ENCODE measurements at regions not wholly inside any gene's neighbourhood (a gene's known extent, or its start where the extent isn't known, plus 50 kb on each side); places are given as distances from the start of the nearest gene placed in this dataset.

DNA sequence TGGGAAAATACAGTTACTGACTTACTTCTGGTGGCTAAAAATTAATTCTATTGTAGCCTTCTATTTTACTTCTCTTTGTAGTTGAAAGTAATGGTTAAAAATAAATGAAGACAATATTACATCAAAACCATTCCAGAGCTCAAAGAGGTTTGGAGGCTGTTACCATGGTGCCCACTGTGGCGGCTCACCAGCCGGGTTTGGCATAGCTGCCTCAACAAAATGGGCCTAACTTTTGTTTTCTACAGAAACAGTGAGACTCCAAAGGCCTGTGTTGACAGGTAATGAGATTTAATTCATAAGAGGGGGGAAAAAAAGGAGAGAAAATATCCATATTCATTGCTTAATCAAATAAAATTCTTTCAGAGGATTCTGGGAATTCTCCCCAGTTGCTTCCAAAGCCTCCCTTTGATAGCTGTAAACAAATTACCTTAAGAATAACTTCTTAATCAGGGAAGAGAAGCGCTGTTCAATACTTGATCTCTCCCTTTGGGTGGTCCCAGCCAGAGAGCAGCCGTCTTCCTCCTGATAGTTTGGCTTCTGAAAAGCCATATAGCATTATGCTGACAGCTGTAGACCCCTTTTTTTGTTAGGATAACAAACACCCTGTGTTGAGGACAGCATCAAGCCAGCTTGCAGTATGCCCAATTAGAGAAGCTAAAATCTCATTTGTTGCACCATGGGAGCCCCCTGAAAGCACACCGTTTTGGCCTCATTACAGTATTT lies 266.8 kb downstream of the NEDD1 start:
- no peak for DNase-seq (ENCODE audit: extremely low read depth in 1 of 2, low read depth in 1 of 2)

DNA sequence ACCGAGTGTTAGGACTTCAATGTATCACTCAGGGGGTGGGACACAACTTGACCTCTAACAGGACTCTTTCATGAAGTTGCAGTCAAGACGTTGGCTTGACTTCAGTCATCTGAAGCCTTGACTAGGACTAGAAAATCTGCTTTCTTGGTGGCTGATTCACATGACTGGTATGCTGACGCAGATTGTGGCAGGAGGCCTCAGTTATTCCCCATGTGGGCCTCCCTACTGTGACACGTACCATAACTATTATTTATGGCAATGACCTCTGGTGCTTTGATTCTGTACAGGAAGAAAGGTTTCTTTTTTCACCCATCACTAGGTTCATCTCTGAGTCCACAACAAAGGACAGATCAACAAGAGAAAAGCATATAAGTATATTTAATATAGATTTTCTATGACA lies 270.4 kb downstream of the NEDD1 start:
- DNase-seq (ENCODE audit: extremely low read depth in 1 of 2, low read depth in 1 of 2) = no peak

DNA sequence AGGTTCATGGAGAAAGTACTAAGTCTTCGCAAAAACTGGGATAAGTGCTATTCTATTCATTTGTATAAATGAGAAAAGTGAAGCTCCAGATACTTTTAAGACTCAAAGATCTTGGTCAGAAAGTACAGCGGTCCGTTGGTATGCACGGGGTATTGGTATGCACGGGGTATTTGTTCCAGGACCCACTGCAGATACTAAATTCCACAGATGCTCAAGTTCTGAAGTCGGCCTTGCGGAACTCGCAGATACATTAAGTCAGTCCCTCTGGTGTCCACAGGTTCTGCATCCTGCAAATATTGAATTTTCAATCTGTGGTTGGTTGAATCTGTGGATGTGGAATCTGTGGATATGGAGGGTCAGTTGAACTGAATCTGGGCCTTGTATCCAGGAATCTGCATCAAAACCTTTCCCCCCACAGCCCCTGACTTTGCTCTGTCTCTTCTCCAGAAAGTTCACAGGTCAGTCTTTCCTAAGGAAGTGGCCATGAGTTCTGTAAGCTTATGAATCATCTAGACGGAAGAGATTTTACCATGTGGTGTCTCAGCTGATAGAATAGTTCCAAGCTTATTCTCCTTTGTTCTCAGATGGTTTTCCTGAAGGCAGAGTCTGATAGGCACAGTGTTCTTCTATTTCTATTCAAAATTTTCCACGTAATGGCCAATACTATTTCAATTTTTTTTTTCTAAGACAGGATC lies 274.7 kb downstream of the NEDD1 start:
- DNase-seq (ENCODE audit: extremely low read depth in 1 of 2, low read depth in 1 of 2) = no peak

DNA sequence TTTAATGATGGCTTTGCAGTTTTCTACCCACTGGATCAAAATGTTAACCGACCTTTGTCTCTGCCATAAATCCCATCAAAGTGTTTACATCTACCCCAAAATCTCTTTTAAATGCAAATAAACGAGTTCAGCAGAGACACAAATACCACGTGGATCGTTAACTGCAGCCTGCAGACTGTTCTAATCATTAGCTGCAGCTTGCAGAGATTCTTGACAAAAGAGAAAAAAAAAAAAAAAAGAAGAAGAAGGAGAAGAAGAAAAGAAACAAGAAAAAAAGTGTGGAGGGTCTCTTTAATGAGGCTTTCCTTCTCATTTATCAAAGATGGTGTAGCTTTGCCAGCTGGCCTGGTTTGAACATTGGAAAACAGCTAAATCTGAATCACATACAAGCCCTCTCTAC lies 275.7 kb downstream of the NEDD1 start:
- DNase-seq (ENCODE audit: extremely low read depth in 1 of 2, low read depth in 1 of 2) = no peak

DNA sequence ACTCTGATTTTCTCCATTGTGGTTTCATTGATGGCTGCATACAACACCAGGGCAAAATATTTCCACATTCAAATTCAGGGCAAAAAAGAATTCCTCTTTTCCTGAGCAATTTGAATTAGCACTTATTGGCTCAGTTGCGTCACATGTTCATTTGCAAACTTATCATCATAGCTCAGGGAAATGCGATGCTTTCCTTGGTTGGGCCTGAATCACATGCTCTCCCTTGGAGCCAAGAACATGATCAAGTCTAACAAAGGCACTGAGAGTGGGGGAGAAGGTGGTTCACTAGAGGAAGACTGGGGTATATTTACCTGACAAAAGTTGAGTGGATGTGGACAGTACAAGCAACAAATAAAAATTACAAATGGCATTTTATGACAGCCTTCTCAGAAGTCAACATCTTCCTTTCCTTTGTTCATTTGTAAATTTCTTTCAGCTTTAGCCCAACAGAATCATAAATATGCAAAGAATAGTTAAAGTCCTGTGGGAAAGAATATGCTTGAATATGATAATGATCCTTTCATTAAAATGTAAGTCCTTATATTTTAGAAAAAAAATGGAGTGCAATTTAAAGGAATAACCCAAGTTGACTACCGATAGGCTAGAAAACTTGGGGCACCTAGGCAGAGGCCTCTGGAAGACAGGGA lies 277.2 kb downstream of the NEDD1 start:
- no peak for DNase-seq (ENCODE audit: extremely low read depth in 1 of 2, low read depth in 1 of 2)

DNA sequence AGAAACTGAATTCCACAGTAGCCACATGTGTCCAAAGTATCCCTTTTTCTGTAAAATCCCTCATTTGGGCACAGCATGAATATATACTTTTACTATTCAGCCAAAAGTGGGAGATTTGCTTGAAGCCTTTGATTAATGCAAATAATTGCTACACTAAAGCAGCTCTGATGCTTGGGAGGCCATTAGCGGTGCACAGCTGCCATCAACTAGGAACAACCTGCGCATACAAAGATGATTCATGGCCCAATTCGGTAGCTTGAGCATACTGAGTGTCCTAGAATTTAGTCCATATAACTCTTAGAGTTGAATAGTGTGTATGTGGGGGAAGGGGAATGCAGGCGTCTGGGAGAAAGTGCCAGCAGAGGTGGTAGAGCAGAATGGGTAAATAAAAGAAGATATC lies 277.0 kb upstream of the RMST start:
- DNase-seq (ENCODE audit: extremely low read depth in 1 of 2, low read depth in 1 of 2) = no peak

DNA sequence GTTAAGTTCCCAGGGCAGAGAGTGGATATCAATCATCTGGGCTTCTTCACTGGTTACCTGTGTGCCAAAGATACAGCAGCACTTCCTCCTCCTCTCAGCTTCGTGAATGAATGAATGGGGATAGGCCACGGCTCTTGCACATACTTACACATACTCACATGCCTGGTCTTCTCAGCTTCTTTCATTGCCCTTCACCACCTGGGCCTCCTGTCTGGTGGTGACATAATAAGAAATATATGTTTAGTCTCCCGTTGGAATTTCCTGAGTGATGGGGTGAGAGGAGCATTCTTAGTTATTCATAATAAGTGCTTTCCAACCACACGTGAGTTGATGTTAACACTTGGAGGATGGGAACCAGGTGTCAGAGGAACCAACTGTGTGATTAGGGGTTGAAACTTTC lies 268.1 kb upstream of the RMST start:
- DNase-seq (ENCODE audit: extremely low read depth in 1 of 2, low read depth in 1 of 2) = no peak

DNA sequence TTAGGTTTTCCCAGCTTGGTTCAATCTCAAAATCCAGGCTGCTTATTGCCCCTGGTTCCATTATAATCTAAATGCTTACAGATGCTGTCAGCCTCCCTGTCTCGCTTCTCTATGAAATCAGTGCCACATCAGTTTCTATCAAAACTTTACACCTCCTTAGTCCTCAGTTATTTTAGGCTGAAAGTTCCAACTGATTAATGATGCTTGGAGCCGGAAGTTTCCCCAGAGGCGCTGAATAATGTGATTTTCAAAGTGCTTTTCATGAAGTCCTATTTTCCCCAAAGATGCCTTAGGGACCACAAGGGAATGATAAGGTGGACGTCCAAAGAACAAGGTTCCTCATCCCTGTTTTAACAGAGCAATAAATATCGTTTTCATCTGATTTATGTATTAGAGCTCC lies 262.4 kb upstream of the RMST start:
- DNase-seq (ENCODE audit: extremely low read depth in 1 of 2, low read depth in 1 of 2) = no peak

DNA sequence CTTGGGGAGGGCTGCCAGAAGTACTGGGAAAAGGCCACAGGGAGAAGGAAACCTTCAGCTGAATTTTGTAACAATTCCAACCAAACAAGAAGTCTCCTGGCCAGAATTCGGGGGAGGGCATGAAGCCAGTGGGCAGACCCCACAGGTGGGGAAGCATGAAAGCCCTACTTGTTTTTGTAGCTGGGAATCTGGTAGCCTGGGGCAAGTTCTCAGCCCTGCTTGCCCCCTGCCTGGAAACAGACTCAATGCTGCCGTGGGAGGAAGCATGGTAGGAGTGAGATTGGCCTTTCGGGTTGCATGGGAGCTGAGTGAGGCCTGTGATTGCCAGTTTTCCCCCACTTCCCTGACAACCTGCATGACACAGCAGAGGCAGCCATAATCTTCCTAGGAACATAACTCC lies 259.2 kb upstream of the RMST start:
- DNase-seq (ENCODE audit: extremely low read depth in 1 of 2, low read depth in 1 of 2) = no peak

DNA sequence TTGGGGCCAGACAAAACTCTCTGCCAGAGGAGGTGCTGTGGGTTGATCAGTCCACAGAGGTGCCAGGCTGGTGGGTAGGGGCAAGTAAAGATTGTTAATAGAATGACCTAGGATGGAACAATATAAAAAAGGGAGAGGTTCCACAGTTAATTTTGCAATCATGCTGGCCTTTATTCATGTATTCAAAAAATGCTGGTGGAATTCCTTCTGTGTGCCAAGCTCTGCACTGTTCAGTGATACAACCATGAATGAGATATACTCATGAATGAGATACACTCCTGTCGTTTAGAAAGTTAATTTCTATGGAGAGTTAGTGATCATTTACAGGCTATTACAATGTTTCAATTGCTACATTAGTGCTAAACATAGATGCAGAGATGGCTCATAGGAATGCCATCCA lies 252.6 kb upstream of the RMST start:
- DNase-seq (ENCODE audit: extremely low read depth in 1 of 2, low read depth in 1 of 2) = no peak

DNA sequence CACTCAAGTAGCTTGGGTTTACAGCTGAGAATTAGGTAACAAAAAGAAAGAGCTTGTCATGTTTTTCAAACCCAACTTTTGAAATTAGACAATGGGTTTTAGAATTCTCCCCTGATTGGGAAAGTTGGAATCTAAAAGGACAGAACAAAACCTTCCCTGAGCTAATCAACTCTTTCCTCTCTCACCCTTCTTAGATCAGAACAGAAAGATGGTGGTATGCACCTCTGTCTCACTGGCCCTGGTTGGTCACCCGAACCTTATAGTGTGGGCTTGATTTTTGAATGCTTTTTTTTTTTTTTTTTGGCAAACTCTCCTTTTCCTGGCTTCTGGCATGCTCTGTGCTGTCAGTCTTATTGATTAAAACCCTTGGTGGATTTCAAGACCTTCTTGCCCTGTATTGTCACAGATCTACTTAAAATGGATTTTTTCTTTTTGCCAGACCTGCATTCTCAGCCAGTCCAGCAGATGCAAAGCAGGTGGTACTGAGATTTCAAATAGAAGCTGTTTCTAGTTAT lies 251.1 kb upstream of the RMST start:
- no peak for DNase-seq (ENCODE audit: extremely low read depth in 1 of 2, low read depth in 1 of 2)

DNA sequence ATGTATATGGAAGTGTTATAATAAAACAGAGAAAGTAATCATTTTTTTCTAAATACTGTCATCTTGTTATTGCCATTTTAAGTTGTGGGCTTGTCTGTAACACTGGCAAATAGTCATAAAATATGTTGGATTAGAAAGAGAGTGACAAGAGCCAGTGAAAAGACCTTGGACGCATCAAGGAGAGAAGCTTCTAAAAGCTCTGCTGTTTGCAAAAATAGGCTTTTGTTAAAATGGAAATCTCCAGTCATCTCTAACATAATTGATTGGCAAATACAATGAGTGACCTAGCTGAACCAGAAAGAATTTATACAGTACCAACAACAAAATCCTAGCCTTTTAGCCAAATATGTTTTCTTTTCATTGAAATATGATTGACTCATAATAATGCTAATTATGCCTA lies 245.8 kb upstream of the RMST start:
- DNase-seq (ENCODE audit: extremely low read depth in 1 of 2, low read depth in 1 of 2) = no peak

DNA sequence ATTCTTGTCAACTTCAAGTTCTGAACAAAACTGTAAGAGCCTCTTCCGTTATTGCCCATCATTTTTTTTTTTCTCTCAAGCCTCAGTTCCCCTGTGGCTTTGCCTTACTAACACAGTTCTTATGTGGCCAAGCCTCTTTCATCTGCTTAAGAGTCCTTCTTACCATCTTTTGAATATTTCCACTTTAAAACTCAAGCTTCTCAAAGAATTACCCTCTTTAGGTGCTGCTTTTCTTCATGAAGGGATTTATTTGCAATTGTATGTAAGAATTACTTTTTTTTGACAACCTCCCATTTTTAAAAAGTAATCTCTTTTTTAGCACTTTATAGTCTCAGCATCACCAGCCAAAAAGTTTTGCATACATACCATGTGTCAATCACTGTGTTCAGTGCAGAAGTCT lies 240.2 kb upstream of the RMST start:
- DNase-seq (ENCODE audit: extremely low read depth in 1 of 2, low read depth in 1 of 2) = no peak

DNA sequence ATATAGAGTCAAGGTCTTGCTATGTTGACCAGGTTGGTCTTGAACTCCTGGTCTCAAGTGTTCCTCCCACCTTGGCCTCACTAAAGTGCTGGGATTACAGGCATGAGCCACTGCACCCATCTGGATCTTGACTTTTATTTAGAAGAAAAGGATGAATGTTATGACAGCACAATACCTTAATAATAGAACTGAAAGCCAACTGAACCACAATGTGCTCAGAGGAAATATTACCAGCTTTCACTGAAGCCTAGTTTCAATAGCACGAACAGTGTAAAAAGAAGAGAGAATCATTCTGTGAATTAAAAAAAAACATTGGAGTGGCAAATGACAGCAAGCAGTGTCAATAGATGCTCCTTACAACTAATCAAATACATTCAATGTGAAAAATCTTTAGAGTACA lies 239.2 kb upstream of the RMST start:
- no peak for DNase-seq (ENCODE audit: extremely low read depth in 1 of 2, low read depth in 1 of 2)

DNA sequence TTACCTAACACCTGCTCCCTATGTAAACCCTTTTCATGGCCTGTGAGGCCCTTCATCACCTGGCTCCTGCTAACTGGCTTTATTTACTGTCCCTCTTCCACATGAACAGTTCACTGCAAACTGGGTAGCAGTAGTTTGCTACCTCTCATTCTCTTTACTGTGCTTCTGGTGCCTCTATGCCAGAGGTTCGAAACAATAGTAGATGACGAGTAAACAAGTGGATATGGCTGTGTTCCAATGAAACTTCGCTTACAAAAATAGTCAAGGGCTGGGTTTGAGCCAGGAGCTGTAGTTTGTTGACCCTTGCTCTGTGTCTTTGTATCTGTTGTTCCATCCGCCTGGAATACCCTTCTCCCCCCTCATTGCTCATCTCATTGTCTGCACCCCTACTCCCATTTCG lies 233.6 kb upstream of the RMST start:
- DNase-seq (ENCODE audit: extremely low read depth in 1 of 2, low read depth in 1 of 2) = no peak

DNA sequence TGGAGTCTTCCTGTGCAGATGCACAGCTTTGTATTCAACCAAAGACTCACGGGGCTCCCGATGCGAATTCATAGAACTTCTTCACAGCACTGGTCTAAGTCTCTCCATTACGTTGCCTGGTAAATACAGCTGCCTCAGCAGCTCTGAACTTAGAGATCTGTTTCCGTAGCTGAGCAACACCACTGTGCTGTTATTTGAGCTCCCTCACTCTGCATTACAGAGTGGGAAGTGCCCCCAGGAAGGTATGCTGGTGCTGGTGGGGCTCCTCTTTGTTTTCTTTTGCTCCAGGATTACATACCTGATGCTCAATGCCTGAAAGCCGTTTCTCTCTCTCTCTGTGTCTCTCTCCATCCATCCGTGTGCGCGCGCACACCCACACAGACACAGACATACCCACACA lies 227.5 kb upstream of the RMST start:
- no peak for DNase-seq (ENCODE audit: extremely low read depth in 1 of 2, low read depth in 1 of 2)

DNA sequence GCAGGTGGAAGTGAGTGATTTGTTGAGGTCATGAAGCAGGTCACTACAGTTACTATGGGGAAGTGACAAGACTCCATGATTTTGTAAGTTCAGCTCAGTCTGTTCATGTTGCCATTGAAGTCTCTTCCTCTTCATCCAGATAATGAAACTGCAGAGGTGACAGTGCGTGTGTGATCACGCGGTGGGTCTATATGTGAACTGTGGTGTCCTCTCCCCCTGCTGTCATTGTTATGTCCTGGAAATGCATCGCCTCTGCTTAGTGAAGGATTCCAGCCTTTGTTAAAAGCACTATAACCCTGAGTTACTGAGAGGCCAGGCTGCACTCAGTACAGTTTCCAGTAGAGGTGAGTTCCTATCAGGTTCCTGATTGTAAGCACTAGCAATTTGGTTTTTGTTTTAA lies 216.2 kb upstream of the RMST start:
- DNase-seq (ENCODE audit: extremely low read depth in 1 of 2, low read depth in 1 of 2) = no peak

DNA sequence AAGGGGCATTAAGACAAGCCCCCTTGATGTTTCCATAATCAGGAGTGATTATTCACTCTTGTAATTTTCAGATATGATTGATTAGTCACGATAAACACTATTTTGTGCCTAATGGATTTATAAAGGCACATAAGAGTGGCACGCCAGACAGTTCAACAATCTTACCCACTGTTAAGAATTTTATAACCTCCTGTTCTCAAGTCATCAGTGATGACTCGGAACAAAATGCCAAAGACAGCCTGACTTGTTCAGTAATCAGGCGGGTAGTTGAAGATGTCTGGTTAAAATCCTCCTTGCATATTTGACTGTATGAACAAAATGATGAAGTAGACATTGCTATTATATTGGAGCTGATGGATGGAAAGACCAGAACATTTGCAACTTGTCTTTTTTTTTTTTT lies 212.1 kb upstream of the RMST start:
- no peak for DNase-seq (ENCODE audit: extremely low read depth in 1 of 2, low read depth in 1 of 2)

DNA sequence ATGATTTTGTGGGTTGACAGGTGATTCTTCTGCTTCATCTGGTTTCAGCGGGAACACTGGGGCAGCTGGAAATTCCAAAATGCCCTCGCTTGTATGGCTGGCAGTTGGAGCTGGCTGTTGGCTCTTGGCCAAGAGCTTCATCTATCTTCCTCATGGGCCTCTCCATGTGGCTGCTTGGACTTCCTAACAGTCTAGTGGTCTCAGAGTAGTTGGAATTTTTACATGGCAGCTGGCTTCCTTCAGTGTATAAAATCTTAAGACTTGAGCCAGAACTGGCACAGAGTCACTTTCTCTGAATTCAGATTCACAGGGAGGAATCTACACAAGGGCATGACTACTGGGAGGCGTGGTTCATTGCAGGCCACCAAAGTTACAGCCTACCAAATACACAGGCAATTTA lies 204.9 kb upstream of the RMST start:
- no peak for DNase-seq (ENCODE audit: extremely low read depth in 1 of 2, low read depth in 1 of 2)

DNA sequence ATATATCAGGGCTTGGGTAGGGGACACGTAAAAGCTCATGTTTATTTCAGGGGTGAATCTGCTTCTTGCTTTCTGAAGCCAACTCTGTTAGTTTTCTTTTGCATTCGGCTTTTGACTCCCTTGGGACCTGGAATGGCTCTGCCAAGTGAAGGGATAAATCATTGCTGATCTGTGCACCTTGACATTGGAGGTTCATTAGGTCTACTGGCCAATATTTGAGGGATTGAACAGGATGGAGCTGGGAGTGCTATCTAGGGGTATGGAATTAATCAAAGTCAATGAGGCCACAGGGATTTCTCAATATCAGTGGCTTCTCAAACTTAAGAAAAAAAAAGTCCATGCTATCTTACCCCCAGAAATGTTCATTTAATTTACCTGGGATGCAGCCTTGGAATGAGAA lies 203.5 kb upstream of the RMST start:
- no peak for DNase-seq (ENCODE audit: extremely low read depth in 1 of 2, low read depth in 1 of 2)

DNA sequence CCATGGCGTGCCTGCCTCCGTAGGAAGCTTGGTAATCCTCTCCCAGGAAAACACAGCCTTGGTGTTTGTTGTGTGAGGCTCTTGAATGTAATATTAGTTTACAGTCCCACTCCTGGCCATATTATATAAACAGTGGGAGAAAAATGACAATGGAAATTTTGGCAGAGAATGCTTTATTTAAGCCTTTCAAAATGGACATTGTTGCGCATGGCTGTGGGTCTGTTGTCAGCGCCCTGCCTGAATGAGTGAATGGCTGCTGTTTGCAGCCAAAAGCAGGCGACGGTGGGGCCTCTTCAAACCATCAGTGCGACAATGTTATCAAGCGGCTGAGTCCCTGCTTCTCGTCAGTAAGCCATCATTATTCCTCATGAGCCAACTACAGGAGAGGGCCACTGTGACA lies 201.8 kb upstream of the RMST start:
- no peak for DNase-seq (ENCODE audit: extremely low read depth in 1 of 2, low read depth in 1 of 2)

DNA sequence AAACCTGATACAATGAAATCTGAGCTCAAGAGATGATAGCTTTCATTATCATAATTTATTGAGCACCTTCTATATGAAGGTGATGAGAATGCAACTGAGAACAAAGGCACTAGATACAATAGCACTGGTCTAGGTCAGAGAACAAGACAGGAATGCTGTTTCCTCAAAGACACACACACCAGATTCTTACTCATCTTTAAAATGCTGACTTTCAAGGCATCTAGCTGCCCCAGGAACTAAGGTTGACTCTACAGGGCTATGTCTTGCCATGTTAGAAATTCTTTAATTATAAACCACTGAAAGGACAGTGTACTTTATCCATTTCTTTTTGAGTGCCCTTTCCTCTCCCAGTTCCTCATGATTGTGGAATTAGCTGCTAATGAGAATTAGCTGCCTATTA lies 195.4 kb upstream of the RMST start:
- no peak for DNase-seq (ENCODE audit: extremely low read depth in 1 of 2, low read depth in 1 of 2)

Data from stimulated activated CD8-positive, alpha-beta memory T cell treated with anti-CD3 and anti-CD28 coated beads, Interleukin-7, amount 100 ng/mL, for 48 hours (primary cell).